ENCODE measurements at regions not wholly inside any gene's neighbourhood (a gene's known extent, or its start where the extent isn't known, plus 50 kb on each side); places are given as distances from the start of the nearest gene placed in this dataset.

- no peak for TF ChIP-seq GATA2 (IDR thresholded peaks at IDR 0.05; ENCODE audit: low read depth, low read length)
- TF ChIP-seq GATA3 (IDR thresholded peaks at IDR 0.05; ENCODE audit: low read depth, low read length), result no peak
These were observed 334.5 kb upstream of the ITGA1 start for GRCh38 chr5:52453176-52453575.

All from SH-SY5Y (cell line).